Activated gamma-delta T cell treated with anti-CD3 and anti-CD28 coated beads, Interleukin-2, amount 50 U/mL, for 16 hours (primary cell): ENCODE measurements at regions not wholly inside any gene's neighbourhood (a gene's known extent, or its start where the extent isn't known, plus 50 kb on each side); places are given as distances from the start of the nearest gene placed in this dataset.
"Not testable (repeated sequence)": the region's sequence is repeated elsewhere in the genome, so short reads cannot be mapped to it uniquely, and the experiment has no call there.

Source experiments
- DNase-seq: peaks from one replicate; pipeline ENCODE4 v3.0.0-alpha.2; 2020; ENCODE audit warnings: low read depth

DNA sequence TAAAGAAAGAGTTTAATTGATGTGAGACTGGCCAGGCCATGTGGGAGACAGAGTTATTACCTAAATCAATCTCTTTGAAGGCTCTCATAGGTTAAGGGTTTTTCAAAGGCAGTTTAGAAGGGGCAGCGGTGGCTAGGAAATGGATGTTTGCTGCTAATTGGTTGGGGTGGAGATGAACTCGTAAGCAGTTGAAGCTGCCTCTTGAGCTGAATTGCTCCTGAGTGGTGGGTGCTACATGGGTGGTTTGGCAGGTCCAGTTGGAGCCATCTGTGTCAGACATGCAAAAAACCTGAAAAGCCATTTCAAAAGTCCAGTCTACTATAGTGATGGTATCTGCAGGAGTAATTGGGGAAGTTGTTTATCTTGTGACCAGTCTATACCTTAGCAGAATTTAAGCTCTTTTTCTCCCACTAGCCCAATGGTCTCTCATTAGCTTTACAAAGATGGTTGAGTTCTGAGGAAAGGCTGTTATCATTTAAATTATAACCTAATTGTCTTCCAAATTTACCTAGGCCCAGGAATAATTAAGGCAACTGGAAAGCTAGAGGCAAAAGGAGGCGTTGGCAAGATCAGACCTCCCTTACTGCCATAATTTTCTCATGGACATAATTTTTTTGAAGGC, 762.4 kb upstream of the FRG1 start:
- DNase-seq = no peak

DNA sequence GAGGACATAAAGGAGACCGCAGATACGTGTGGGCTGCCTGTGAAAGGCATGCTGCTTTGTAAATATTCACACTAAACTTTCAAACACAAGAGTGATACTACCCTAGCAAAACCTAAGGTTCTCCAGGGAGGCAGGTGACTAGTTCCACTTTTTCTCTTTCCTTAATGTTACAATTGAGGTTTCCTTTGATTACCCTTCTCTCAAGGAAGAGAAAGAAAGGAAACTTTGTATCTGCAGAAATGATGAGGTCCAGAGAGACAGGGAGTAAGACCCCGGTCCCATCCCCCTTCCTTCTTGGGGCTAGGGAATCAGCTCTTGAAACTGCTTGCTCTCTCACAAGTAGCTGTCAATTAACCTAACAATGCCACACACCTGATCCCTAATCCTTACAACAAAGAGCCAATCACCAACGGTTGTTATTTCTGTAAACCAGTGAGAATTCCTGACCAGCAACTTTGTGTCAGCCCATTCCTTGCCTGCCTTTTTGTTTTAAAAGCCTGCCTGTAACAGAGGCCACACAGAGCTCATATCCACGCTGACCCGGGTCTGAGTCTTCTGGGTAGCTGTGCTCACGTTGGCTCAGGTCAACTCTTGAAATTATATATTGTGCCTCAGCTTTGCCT, 754.8 kb upstream of the FRG1 start:
- DNase-seq = no peak

DNA sequence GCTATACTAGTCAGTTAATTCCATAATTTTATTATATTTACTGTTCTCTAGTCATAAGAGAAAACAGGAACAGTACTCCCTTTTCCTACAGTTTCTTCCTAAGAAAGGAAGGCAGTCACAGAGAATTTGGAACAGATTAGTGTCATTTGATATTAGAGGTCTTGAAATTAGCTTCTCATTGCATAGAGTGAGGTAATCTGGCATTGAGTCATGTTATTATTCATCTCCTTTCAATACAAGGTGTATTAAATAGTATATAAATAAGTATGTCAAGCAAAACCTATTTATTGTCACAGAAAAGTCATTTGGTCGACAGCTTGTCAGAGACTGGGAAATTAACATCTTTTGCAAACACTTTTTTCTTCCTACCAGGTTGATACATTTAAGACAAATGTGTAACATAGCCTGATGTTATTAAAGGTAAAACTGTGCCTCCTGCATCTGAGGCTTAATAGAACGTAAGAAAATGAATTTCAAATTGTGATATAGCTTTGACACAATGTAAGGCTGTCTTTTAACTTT, 753.1 kb upstream of the FRG1 start:
- no peak for DNase-seq

DNA sequence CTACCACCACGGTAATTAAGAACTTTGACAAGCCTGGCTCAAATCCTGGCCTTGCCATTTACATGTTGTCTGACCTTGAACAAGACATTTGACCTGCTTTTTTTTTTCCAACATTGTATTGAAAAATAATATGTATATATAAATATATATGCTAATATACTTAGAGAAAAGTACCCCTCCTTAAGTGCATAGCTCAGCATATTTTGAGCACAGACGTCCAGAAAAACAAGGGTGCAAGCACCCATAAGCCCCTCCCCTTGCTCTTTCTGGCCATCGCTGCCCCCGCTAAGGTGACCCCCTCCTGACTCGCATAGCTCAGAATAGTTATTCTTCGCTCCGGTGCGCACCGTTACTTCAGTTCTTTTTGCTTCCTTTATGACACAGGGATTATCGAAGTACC, 742.0 kb upstream of the FRG1 start:
- no peak for DNase-seq

DNA sequence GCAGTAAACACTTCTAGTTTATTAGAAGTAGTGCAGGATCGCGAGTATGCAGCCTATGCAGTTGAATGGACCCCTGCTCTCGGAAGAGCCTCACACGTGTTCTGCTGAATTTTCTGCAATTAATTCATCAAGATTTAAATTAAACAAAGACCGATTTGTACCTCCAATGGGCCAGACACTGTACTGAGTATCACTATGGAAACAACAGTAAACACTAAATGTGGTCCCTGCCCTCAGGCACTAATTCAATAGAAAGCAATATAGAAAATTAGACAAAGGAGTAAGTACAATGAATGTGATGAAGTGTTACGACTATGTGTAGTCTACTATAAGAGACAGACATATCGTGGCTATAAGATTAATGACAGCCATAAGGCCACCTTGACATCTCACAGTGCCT, 740.3 kb upstream of the FRG1 start:
- no peak for DNase-seq

DNA sequence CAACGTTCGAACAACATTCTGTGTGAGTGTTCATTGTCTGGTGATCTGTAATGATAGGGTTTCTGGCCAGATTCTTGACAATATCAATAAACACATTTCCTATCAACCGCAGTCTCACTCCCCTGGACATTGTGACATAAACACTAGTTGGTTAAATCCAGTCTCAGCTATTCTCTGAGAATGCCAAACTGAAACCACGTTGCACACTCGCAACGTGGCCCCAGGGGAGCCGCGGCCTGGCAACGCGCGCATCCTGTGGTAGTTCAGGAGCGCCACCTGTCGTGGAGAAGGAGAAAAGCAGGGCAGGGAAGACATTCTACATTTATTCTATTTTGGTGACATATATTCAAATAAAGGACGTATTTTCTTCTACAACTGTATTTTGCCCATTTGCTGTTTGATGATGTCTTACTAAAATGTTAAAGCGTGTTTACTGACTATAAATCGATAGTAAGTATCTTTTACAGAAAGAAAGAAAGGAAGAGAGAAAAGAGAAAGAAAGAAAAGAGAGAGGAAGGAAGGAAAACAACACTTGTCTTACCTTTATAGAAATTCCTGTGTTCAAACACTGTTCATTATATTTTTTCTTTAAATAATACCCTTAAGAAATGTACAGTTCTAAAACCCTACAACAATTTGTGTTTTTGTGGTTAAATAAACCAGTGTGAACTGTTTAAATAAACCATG, 738.3 kb upstream of the FRG1 start:
- DNase-seq = no peak

DNA sequence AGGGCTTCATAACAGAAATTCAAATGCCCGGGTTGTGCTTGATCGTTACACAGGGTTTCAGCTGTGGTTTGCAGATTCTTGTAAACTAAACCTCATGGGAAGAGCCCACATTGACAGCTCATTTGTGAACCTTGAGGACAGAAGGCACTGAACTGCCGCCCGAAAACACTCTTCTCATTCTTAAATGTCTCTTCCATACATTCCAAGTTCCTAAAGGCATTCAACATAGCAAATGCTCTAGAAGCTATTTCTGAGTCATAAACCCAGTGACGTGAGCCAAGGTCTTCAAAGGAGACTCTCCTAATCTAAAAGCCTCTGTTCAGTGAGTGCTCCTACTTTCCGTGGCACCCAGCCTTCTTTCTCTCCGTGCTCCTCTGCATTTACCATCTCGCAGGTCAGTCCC, 737.8 kb upstream of the FRG1 start:
- DNase-seq = no peak

DNA sequence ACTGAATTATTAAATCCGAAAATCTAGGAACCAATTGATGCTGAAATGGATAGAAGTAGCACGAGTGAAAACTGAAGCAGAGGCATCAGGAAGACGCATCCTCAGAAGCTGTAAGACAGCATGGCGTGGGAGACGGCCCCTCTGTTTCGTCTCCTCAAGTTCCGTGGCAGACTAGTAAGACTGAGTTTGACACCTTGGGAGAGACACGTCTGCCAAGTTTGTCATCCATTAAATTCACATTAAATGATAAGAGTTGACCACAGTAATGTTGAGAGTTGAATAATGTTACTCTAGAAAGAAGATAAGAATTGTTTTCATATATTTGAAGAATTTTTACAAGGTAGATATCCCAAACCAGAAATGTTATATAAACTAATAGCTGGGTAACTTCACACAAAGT, 736.1 kb upstream of the FRG1 start:
- no peak for DNase-seq

DNA sequence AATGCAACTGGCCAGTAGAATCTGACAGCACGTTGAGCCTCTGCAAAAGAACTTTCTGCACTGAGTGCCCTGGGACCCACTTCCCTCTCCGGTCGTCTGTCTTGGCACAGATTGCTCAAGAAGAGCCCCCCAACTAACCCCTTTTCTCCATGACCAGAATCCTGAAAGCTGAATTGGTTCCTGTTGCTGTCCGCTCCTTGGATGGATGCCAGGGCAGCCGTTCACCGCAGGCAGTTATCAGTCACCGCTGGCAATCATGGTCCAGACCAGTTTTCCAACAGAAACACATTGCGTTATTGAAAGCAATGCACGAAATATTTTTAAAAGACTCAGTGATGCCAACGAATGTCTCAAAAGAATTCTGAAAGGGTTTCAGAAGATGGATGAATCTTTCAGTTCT, 733.7 kb upstream of the FRG1 start:
- no peak for DNase-seq

DNA sequence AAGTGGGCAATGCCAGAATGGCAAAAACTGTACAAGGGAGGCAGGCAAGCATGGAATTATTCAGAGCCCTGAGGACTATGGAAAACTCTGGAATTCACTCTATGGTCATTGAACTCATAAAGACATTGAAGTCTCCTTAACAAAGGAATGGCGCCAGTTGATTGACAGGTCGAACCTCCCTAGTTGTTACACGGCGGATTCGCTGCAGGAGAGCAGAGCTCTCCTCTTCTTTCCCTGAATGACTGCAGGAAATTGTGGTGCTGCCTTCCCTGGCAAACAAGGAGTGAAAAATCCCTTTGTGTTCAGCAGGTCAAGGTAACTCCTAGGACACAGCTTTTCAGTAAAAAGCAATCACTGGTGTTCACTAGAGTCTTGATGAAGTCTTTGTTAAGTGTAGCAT, 732.8 kb upstream of the FRG1 start:
- DNase-seq = no peak

DNA sequence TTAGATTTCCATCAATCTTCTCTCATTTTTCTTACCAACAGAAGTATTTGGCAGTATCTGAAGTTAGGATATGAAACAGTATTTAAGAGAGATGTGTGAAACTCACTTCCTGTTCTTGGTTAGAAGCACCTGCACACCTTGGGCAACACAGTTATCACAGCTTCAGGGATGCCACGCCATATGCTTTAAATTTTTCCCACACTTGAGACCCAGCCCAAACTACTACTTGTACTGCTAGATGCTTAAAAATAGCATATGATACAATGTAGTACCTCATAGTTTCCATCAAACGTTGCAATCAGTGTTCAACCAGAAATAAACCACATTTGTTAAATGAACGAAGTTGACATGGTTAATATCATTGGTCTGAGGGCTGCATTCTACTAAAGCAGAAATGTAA, 725.1 kb upstream of the FRG1 start:
- no peak for DNase-seq

DNA sequence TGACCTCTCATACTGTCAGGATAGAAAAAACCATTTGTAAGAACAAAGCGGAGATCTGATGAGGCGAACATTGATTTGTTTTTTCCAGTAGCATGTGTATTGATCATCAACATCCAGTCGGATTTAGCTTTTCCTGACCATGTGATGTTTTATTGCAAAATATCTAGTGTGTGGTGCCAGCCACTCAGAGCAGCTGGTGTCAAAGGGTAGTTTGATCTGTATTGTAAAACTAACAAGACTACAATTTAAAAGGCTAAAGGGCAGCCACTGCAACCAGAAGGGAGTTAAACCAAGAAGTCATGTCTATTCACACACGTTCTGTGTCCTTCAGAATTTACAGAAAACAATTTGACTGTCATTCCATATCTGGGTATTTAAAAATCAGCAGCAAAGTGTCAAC, 719.0 kb upstream of the FRG1 start:
- DNase-seq = no peak

DNA sequence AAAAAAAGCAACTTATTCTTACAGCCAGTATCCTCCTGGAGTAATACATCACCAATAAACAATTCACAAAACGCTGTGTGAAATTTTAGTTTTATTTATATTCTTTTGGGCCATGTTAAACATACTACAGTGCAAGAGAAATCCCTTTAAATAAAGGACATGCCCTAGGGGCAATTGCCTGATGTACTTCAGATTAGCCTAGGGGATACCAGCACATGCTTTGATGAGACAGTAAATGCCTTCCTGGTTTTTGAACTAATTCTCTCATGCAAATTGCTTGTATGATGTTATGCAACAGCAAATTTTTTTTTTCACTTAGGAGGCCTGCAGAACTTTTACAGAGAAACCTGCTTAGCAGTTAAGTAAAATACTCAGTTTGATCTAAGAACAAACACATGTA, 711.9 kb upstream of the FRG1 start:
- no peak for DNase-seq

DNA sequence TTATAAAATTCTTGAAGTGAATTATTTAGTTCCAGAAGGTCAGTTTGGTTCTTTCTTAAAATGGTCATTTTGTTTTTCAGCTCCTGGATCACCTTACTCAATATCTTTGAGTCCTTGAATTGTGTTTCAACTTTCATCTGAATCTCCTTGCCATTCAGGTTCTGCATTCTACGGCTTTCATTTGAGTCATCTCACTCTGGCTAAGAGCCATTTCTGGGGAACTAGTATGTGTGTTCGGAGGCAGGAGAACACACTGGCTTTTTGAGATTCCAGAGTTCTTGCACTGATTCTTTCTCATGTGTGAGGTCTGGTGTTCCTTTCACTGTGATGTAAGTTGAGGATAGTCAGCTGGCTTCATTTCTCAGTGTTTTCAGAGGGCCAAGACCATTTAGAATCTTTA, 708.4 kb upstream of the FRG1 start:
- no peak for DNase-seq

DNA sequence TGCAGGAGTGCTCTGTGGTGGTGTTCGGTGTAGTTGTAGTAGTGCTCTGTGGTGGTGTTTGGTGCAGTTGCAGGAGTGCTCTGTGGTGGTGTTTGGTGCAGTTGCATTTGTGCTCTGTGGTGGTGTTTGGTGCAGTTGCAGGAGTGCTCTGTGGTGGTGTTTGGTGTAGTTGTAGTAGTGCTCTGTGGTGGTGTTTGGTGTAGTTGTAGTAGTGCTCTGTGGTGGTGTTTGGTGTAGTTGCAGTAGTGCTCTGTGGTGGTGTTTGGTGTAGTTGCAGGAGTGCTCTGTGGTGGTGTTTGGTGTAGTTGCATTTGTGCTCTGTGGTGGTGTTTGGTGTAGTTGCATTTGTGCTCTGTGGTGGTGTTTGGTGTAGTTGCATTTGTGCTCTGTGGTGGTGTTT, 706.9 kb upstream of the FRG1 start:
- peak; percentile 3 for DNase-seq

DNA sequence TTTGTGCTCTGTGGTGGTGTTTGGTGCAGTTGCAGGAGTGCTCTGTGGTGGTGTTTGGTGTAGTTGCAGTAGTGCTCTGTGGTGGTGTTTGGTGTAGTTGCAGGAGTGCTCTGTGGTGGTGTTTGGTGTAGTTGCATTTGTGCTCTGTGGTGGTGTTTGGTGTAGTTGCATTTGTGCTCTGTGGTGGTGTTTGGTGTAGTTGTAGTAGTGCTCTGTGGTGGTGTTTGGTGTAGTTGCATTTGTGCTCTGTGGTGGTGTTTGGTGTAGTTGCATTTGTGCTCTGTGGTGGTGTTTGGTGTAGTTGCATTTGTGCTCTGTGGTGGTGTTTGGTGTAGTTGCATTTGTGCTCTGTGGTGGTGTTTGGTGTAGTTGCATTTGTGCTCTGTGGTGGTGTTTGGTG, 705.7 kb upstream of the FRG1 start:
- not testable (repeated sequence) for DNase-seq

DNA sequence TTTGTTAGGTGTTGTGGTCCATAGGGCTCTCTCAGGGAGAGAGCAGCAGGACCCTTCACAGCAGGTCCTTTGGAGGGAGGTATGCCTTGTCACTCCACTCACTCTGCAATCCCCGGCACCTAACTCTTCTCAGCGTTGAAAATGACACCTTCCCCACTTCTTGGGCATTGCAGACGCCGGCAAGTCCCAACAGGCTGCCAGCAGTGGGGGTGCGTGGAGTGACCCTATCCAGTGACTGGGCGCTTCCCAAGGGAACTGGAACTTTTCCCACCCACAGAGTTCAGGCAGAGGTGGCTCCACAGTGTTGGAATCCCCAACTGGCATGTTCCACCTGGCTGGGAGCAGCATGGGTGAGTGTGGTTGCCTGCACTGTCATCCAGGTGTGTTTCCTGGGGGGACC, 705.1 kb upstream of the FRG1 start:
- no peak for DNase-seq

DNA sequence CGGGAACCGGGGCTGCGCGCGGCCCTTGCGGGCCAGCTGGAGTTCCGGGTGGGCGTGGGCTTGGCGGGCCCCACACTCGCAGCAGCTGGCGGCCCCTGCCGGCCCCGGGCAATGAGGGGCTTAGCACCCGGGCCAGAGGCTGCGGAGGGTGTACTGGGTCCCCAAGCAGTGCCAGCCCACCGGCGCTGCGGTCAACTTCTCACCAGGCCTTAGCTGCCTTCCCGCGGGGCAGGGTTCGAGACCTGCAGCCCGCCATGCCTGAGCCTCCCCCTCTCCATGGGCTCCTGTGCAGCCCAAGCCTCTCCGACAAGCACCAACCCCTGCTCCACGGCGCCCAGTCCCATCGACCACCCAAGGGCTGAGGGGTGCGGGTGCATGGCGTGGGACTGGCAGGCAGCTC, 704.4 kb upstream of the FRG1 start:
- not testable (repeated sequence) for DNase-seq

DNA sequence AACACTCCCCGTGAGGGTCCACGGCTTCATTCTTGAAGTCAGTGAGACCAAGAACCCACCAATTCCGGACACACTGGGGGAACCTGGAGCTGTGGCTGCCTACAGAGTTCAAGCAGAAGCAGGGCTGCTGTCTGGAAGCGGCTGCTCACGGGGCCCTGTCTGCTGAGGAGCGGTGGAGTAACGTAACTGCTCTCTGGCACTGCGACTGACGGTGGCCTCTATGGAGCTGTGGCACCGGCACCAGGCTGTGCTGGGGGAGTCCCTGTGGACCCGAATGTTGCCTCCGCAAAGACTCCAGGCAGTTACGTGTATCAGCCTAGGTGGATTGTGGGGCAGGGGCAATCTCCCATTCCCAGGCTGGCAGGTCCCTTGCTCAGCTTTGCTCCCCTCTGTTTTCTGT, 703.3 kb upstream of the FRG1 start:
- DNase-seq = no peak

DNA sequence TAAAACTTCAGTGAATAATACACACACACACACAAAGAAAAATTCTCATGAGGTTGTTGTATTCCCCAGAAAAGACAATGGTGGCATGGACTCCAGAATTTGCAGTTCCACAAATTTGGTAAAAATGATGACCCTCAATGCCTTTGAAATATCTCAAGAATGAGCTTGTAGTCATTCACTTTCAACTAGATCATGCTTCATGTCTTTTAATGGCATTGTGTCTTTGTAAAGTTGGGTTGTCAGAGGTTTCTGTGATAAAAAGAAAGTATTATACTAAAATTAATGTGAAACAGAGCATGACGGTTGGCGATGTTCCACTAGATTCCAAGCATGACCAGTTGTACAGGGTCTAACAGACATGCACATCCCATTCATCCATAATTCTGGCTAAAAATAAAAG, 685.0 kb upstream of the FRG1 start:
- DNase-seq = no peak

DNA sequence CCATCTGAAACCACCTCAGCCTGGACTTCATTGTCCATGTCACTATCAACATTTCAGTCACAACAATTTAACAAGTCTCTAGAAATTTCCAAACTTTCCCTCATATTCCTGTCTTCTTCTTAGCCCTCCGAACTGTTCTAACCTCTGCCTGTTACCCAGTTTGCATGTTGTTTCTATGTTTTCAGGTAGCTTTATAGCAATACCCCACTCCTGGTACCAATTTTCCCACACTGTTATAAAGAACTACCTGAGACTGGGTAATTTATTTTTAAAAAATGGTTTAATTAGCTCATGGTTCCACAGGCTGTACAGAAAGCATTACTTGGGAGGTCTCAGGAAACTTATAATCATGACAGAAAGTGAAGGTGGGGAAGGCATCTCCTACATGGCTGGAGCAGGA, 679.2 kb upstream of the FRG1 start:
- no peak for DNase-seq

DNA sequence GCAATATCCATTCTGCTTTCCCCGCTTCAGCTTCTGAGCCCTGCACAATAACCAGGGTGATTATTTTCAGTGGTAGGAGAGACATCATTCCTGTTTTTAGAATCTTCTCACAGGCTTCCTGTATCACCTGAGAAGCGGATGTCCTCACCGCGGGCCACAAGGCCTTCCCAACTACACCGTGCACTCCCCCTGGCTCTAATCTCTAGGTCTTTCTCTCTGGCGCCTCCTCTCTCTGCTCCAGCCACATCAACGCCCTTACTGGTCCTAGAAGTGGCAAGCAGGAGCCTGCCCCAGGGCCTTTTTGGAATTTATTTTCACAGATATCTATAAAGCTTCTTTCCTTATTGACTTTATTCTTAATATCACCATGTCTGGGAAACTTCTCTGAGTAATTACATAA, 675.2 kb upstream of the FRG1 start:
- DNase-seq = no peak

DNA sequence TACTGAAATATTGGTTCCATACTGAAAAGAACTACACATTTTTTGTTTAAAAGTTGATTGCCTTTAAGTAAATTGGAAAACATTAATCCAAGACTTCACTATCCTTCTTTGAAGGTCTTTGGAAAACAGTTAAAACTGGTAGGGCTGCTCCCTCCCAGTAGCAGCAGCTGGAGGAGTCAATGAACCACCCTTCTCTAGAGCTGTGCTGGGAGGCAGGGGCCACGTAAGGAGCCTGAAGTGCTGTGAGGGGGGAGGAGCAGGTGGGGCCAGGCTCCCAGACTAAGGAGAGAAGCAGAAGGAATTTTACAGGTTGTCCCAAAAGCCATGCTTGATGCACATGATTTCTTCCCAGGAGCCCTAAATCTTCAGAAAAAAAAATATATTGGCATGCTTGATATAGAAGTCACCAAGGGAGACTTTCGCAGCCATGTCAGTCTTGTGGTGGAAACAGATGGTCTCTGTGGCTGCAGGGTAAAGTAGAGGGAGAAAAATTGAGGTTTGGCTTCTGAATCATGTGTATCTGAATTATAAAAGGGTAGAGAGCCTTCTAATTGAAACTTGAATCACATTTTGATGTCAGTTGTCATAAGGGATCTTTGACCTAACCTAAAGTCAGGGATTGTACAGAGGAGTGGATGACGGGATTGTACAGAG, 673.2 kb upstream of the FRG1 start:
- DNase-seq = no peak
